IMR-90 (cell line): ENCODE measurements at regions not wholly inside any gene's neighbourhood (a gene's known extent, or its start where the extent isn't known, plus 50 kb on each side); places are given as distances from the start of the nearest gene placed in this dataset.

Experiments
- ATAC-seq: fragments of 200-7000 bp; cut with Tn5 transposase; 2 replicates; pipeline ENCODE4 v1.9.1; 2020; ENCODE audit warnings: low read depth, mild to moderate bottlenecking, moderate library complexity
- BruUV-seq: library from RNA; stranded (reverse); fragments of 400-500 nt; replicated peaks from 2 replicates; lab custom pipeline; 2021; lab: Mats Ljungman, UMichigan
- CTCF ChIA-PET: fragments of 300-600 bp; formaldehyde crosslinking; extraction: SDS; loops from one replicate; lab custom pipeline; 2021; ENCODE audit warnings: antibody characterized with exemption; lab: Yijun Ruan, JAX
- POLR2A ChIA-PET: fragments of 300-600 bp; sonication (Branson Sonifier 250); formaldehyde crosslinking; loops from one replicate; lab custom pipeline; 2022; ENCODE audit warnings: antibody characterized with exemption; ENCODE audit not compliant: unreplicated experiment; lab: Charles Lee
- DNase-seq: peaks from one replicate; pipeline ENCODE4 v3.0.0; 2013
- H2AFZ ChIP-seq: replicated peaks from 2 replicates; pipeline ENCODE3; 2013; ENCODE audit warnings: low read length, mild to moderate bottlenecking; ENCODE audit not compliant: poor library complexity
- H2AK5ac ChIP-seq: 2 replicates; pipeline ENCODE4 v1.6.1; 2013; ENCODE audit warnings: low read depth, low read length, inconsistent platforms
- H2AK9ac ChIP-seq: replicated peaks from 2 replicates; pipeline ENCODE3; 2013; ENCODE audit warnings: mild to moderate bottlenecking, low read depth, low read length, moderate library complexity; ENCODE audit not compliant: poor library complexity
- H2BK120ac ChIP-seq: 2 replicates; pipeline ENCODE4 v1.6.1; 2013; ENCODE audit warnings: low read depth, low read length, inconsistent platforms
- H2BK15ac ChIP-seq: 3 replicates; pipeline ENCODE4 v1.6.1; 2013; ENCODE audit warnings: low read depth, low read length, inconsistent platforms
- H2BK20ac ChIP-seq: 2 replicates; pipeline ENCODE4 v1.6.1; 2013; ENCODE audit warnings: low read depth, mild to moderate bottlenecking, inconsistent platforms, low read length, moderate library complexity
- H2BK5ac ChIP-seq: 2 replicates; pipeline ENCODE4 v1.6.1; 2013; ENCODE audit warnings: mild to moderate bottlenecking, low read depth, low read length, inconsistent platforms; ENCODE audit not compliant: poor library complexity, severe bottlenecking
- H3K14ac ChIP-seq: replicated peaks from 2 replicates; pipeline ENCODE4 v1.6.1; 2013; ENCODE audit warnings: low read depth, low read length, inconsistent platforms
- H3K18ac ChIP-seq: 2 replicates; pipeline ENCODE4 v1.6.1; 2013; ENCODE audit warnings: low read depth, low read length, control low read depth
- H3K23ac ChIP-seq: 2 replicates; pipeline ENCODE4 v1.6.1; 2013; ENCODE audit warnings: low read depth, low read length, inconsistent platforms
- H3K27ac ChIP-seq: 2 replicates; pipeline ENCODE4 v1.5.1; 2013; ENCODE audit warnings: mild to moderate bottlenecking, control low read depth, low read length; ENCODE audit not compliant: insufficient read depth
- H3K27me3 ChIP-seq: 2 replicates; pipeline ENCODE4 v1.6.1; 2013; ENCODE audit warnings: low read length; ENCODE audit not compliant: control insufficient read depth, insufficient read depth
- H3K36me3 ChIP-seq: 2 replicates; pipeline ENCODE4 v1.6.1; 2013; ENCODE audit warnings: low read length, mixed read lengths; ENCODE audit not compliant: control insufficient read depth, insufficient read depth
- H3K4ac ChIP-seq: 2 replicates; pipeline ENCODE4 v1.6.1; 2013; ENCODE audit warnings: low read depth, low read length, inconsistent platforms
- H3K4me1 ChIP-seq: 2 replicates; pipeline ENCODE4 v1.6.1; 2013; ENCODE audit warnings: low read length, mixed read lengths; ENCODE audit not compliant: control insufficient read depth, insufficient read depth
- H3K4me2 ChIP-seq: 2 replicates; pipeline ENCODE4 v1.6.1; 2013; ENCODE audit warnings: low read depth, mild to moderate bottlenecking, control low read depth, low read length, moderate library complexity
- H3K4me3 ChIP-seq: 2 replicates; pipeline ENCODE4 v1.5.1; 2013; ENCODE audit warnings: low read depth, mild to moderate bottlenecking, control low read depth, low read length, moderate library complexity; ENCODE audit not compliant: insufficient read depth
- H3K56ac ChIP-seq: 2 replicates; pipeline ENCODE4 v1.6.1; 2013; ENCODE audit warnings: low read length, inconsistent platforms; ENCODE audit not compliant: insufficient read depth; ENCODE audit errors: extremely low read depth
- H3K79me1 ChIP-seq, 2 experiments: 2 replicates each; pipeline ENCODE4 v1.6.1; 2013; ENCODE audit warnings: low read length in 2 of 2, inconsistent platforms in 1 of 2, low read depth in 1 of 2
- H3K9ac ChIP-seq: 2 replicates; pipeline ENCODE4 v1.6.1; 2013; ENCODE audit warnings: low read depth, low read length, control low read depth
- H3K9me1 ChIP-seq: 2 replicates; pipeline ENCODE4 v1.6.1; 2013; ENCODE audit warnings: low read length, inconsistent platforms; ENCODE audit not compliant: insufficient read depth
- H3K9me3 ChIP-seq: 2 replicates; pipeline ENCODE4 v1.6.1; 2013; ENCODE audit warnings: low read length; ENCODE audit not compliant: control insufficient read depth, insufficient read depth
- H4K20me1 ChIP-seq: 2 replicates; pipeline ENCODE4 v1.6.1; 2013; ENCODE audit warnings: low read length, inconsistent platforms; ENCODE audit not compliant: insufficient read depth
- H4K5ac ChIP-seq: 2 replicates; pipeline ENCODE4 v1.6.1; 2013; ENCODE audit warnings: mild to moderate bottlenecking, low read depth, low read length, control low read depth
- H4K8ac ChIP-seq, 2 experiments: 2 replicates each; pipeline ENCODE4 v1.6.1; 2013; ENCODE audit warnings: low read depth in 2 of 2, low read length in 2 of 2, control low read depth in 1 of 2, inconsistent platforms in 1 of 2
- H4K91ac ChIP-seq: 2 replicates; pipeline ENCODE4 v1.6.1; 2013; ENCODE audit warnings: low read depth, low read length, inconsistent platforms; ENCODE audit not compliant: insufficient read depth
- CHD1 ChIP-seq: IDR thresholded peaks from 2 replicates; pipeline ENCODE4 v1.6.1; 2012; ENCODE audit warnings: low read depth, low read length, improper control_type of control experiment
- MAFK ChIP-seq: IDR thresholded peaks from 2 replicates; pipeline ENCODE4 v1.6.1; 2012; ENCODE audit warnings: low read depth, low read length, improper control_type of control experiment
- RCOR1 ChIP-seq: IDR thresholded peaks from 2 replicates; pipeline ENCODE4 v1.6.1; 2012; ENCODE audit warnings: mild to moderate bottlenecking, low read length, improper control_type of control experiment; ENCODE audit not compliant: insufficient replicate concordance
- WGBS, 2 experiments: methylation state at CpG; one replicate each; pipeline versions ENCODE4 v1.1.5 to v1.1.7; 2013; ENCODE audit warnings: missing lambda C conversion rate in 2 of 2; ENCODE audit not compliant: insufficient read length in 1 of 2; ENCODE audit errors: extremely low coverage in 2 of 2; 5-methylcytosine and 5-hydroxymethylcytosine counted together
- dilution Hi-C: fragments of 300-500 bp; cut with HindIII; formaldehyde crosslinking; loops from one replicate; pipeline ENCODE4 v1.14.3; 2018; ENCODE audit warnings: low sequenced_read_pairs; ENCODE audit not compliant: unreplicated experiment
- in situ Hi-C: fragments of 300-500 bp; cut with MboI; formaldehyde crosslinking; loops from 3 replicates; pipeline ENCODE4 v1.14.3; 2019; ENCODE audit warnings: low sequenced_read_pairs, inconsistent platforms, mixed read lengths
- intact Hi-C: fragments of 100-400 bp; cut with micrococcal nuclease; formaldehyde crosslinking; loops from 2 replicates; pipeline ENCODE4 v1.10.0; 2022
- TF ChIP-seq, protein P1 (sequence below): fragments of 150-350 bp; IDR thresholded peaks from 2 replicates; pipeline ENCODE4 v1.6.1; 2017; ENCODE audit warnings: mild to moderate bottlenecking, antibody characterized with exemption, low read length, low read depth
- TF ChIP-seq, protein P2 (sequence below): conservative IDR thresholded peaks from 2 replicates; pipeline ENCODE4 v1.5.1; 2012; ENCODE audit warnings: mild to moderate bottlenecking, low read depth, low read length, improper control_type of control experiment

DNA sequence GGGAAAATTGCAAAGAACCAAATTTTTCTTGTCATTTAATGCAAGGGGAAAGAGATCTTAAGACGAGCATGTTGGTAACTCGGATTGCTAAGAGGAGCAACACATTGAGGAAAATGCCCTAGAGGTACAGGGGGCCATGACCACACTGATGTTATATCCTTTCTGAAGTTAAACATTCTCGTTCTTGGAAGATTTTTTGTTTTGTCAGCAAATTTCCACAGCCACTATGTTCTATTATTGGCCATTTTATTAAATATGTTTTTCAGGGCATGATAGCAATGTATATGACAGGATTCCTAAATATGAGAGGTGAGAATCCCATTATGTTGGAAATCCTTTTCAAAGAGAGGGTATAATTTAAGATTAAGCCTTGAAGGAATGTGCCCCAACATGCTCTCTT is 627.2 kb upstream of the PKN2 start:
- Histone ChIP-seq H3K27ac (no peak overlapping the region), H3K23ac (no peak overlapping the region), H2AK5ac (no peak overlapping the region), H3K4me2 (no peak overlapping the region), H3K36me3 (no peaks in the 10 kb centered on the region), H4K8ac (no peak overlapping the region), H3K4me1 (no peaks in the 10 kb centered on the region), H3K4me3 (no peak overlapping the region), H3K56ac (no peak overlapping the region), H2AFZ (no peak overlapping the region), H4K91ac (no peak overlapping the region), H2AK9ac (no peak overlapping the region), H2BK5ac (no peak overlapping the region), H3K9me3 (no peaks in the 10 kb centered on the region), H2BK20ac (no peak overlapping the region), H2BK15ac (no peak overlapping the region), H3K18ac (no peak overlapping the region), H3K4ac (no peak overlapping the region), H3K14ac (no peak overlapping the region), H3K79me1 (no peaks in the 10 kb centered on the region), H4K5ac (no peak overlapping the region), H3K27me3 (no peaks in the 10 kb centered on the region), H3K9me1 (0 out of 2 replicates have a peak, but pooled peaks cover 2% of the 10 kb centered on the region), H2BK120ac (no peak overlapping the region), H4K20me1 (no peaks in the 10 kb centered on the region), H3K9ac (no peak overlapping the region)
- intact Hi-C loops = no loop called here
- TF ChIP-seq MAFK (peak; percentile 95), CHD1 (no peak), RCOR1 (no peak)
- TF ChIP-seq, protein P1, sequence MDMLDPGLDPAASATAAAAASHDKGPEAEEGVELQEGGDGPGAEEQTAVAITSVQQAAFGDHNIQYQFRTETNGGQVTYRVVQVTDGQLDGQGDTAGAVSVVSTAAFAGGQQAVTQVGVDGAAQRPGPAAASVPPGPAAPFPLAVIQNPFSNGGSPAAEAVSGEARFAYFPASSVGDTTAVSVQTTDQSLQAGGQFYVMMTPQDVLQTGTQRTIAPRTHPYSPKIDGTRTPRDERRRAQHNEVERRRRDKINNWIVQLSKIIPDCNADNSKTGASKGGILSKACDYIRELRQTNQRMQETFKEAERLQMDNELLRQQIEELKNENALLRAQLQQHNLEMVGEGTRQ = no peak
- TF ChIP-seq, protein P2, sequence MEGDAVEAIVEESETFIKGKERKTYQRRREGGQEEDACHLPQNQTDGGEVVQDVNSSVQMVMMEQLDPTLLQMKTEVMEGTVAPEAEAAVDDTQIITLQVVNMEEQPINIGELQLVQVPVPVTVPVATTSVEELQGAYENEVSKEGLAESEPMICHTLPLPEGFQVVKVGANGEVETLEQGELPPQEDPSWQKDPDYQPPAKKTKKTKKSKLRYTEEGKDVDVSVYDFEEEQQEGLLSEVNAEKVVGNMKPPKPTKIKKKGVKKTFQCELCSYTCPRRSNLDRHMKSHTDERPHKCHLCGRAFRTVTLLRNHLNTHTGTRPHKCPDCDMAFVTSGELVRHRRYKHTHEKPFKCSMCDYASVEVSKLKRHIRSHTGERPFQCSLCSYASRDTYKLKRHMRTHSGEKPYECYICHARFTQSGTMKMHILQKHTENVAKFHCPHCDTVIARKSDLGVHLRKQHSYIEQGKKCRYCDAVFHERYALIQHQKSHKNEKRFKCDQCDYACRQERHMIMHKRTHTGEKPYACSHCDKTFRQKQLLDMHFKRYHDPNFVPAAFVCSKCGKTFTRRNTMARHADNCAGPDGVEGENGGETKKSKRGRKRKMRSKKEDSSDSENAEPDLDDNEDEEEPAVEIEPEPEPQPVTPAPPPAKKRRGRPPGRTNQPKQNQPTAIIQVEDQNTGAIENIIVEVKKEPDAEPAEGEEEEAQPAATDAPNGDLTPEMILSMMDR = no peak
- in situ Hi-C loops = loop anchor here (25.0 kb wide), 1 partner anchor 920 kb away; no protein-coding TSS in a partner anchor
- CTCF ChIA-PET = no interaction called here
- 80% methylated on average over 1 of the region's 3 CpGs; no CpG with 5 or more reads in 1 of the 2 experiments for WGBS, 2 experiments
- no TSS peak for BruUV-seq
- ATAC-seq = no peak
- DNase-seq = no peak
- dilution Hi-C loops = no loop called here
- POLR2A ChIA-PET = no interaction called here
